ENCODE measurements at regions not wholly inside any gene's neighbourhood (a gene's known extent, or its start where the extent isn't known, plus 50 kb on each side); places are given as distances from the start of the nearest gene placed in this dataset.

GRCh38 chr10:76624470-76624869 is 1013.1 kb downstream of the KCNMA1 start:
- no peak overlapping the region for H3K4me3 ChIP-seq
- Mint-ChIP-seq H3K27me3 (ENCODE audit: insufficient read depth, low read depth) (peaks cover 2% of the 10 kb centered on the region), H3K36me3 (no peaks in the 10 kb centered on the region), H3K9me3 (peaks cover 8% of the 10 kb centered on the region), H3K27ac (no peak overlapping the region), H3K4me1 (peaks cover 5% of the 10 kb centered on the region), H3K4me3 (no peak overlapping the region)
- DNase-seq (ENCODE audit: low spot score): no peak
- no peak overlapping the region for H3K27ac ChIP-seq
- H3F3A ChIP-seq (ENCODE audit: low read depth): no peaks in the 10 kb centered on the region
- H3K9ac ChIP-seq: no peak overlapping the region
- no peaks in the 10 kb centered on the region for H3K79me2 ChIP-seq (ENCODE audit: low read depth)
- H3K4me1 ChIP-seq: no peaks in the 10 kb centered on the region
- no peak overlapping the region for H2AFZ ChIP-seq (replicated peaks)
- no peaks in the 10 kb centered on the region for H3K9me3 ChIP-seq (ENCODE audit: low read depth)
- no peaks in the 10 kb centered on the region for H3K27me3 ChIP-seq
- H3K36me3 ChIP-seq: no peaks in the 10 kb centered on the region
- no peak overlapping the region for H3K4me2 ChIP-seq
- TF ChIP-seq CTCF (IDR thresholded peaks at IDR 0.05) (no peak), EZH2phosphoT487 (IDR thresholded peaks at IDR 0.05) (no peak), EZH2 (IDR thresholded peaks at IDR 0.05) (no peak)
- no peaks in the 10 kb centered on the region for H4K20me1 ChIP-seq (ENCODE audit: low read depth)

- Histone ChIP-seq H3K79me2 (ENCODE audit: low read depth) (no peaks in the 10 kb centered on the region), H3K4me2 (no peak overlapping the region), H3K4me3 (no peak overlapping the region), H3K9me3 (ENCODE audit: low read depth) (no peaks in the 10 kb centered on the region), H4K20me1 (ENCODE audit: low read depth) (no peaks in the 10 kb centered on the region), H2AFZ (replicated peaks) (no peak overlapping the region), H3F3A (ENCODE audit: low read depth) (peaks cover 6% of the 10 kb centered on the region), H3K27me3 (no peaks in the 10 kb centered on the region), H3K9ac (no peak overlapping the region), H3K4me1 (no peaks in the 10 kb centered on the region), H3K36me3 (no peaks in the 10 kb centered on the region), H3K27ac (no peak overlapping the region)
- H3K4me1 Mint-ChIP-seq: peaks cover 5% of the 10 kb centered on the region
- peaks cover 20% of the 10 kb centered on the region for H3K9me3 Mint-ChIP-seq
- no peaks in the 10 kb centered on the region for H3K36me3 Mint-ChIP-seq
- TF ChIP-seq EZH2phosphoT487 (IDR thresholded peaks at IDR 0.05) (no peak), CTCF (IDR thresholded peaks at IDR 0.05) (no peak), EZH2 (IDR thresholded peaks at IDR 0.05) (no peak)
- no peak overlapping the region for H3K4me3 Mint-ChIP-seq
- DNase-seq (ENCODE audit: low spot score): no peak
- H3K27ac Mint-ChIP-seq: no peak overlapping the region
- peaks cover 2% of the 10 kb centered on the region for H3K27me3 Mint-ChIP-seq (ENCODE audit: insufficient read depth, low read depth)
Observed at GRCh38 chr10:76621886-76622620, 1015.6 kb downstream of the KCNMA1 start.

GRCh38 chr10:76618641-76619040 is 1019.0 kb downstream of the KCNMA1 start:
- H3F3A ChIP-seq (ENCODE audit: low read depth): peaks cover 16% of the 10 kb centered on the region
- no peak overlapping the region for H3K27ac Mint-ChIP-seq
- no peaks in the 10 kb centered on the region for H3K4me1 ChIP-seq
- no peak overlapping the region for H3K4me3 Mint-ChIP-seq
- no peaks in the 10 kb centered on the region for H3K9me3 ChIP-seq (ENCODE audit: low read depth)
- no peaks in the 10 kb centered on the region for H3K79me2 ChIP-seq (ENCODE audit: low read depth)
- no peak overlapping the region for H2AFZ ChIP-seq (replicated peaks)
- H3K9me3 Mint-ChIP-seq: peaks cover 20% of the 10 kb centered on the region
- peaks cover 2% of the 10 kb centered on the region for H3K27me3 Mint-ChIP-seq (ENCODE audit: insufficient read depth, low read depth)
- H3K27ac ChIP-seq: no peak overlapping the region
- H3K36me3 ChIP-seq: no peaks in the 10 kb centered on the region
- no peak overlapping the region for H3K4me3 ChIP-seq
- TF ChIP-seq EZH2 (IDR thresholded peaks at IDR 0.05) (no peak), EZH2phosphoT487 (IDR thresholded peaks at IDR 0.05) (no peak), CTCF (IDR thresholded peaks at IDR 0.05) (no peak)
- no peak overlapping the region for H3K9ac ChIP-seq
- H3K36me3 Mint-ChIP-seq: no peaks in the 10 kb centered on the region
- H3K4me1 Mint-ChIP-seq: no peaks in the 10 kb centered on the region
- no peaks in the 10 kb centered on the region for H4K20me1 ChIP-seq (ENCODE audit: low read depth)
- DNase-seq (ENCODE audit: low spot score): no peak
- no peaks in the 10 kb centered on the region for H3K27me3 ChIP-seq
- H3K4me2 ChIP-seq: no peak overlapping the region
